ENCODE measurements at regions not wholly inside any gene's neighbourhood (a gene's known extent, or its start where the extent isn't known, plus 50 kb on each side); places are given as distances from the start of the nearest gene placed in this dataset.

DNA sequence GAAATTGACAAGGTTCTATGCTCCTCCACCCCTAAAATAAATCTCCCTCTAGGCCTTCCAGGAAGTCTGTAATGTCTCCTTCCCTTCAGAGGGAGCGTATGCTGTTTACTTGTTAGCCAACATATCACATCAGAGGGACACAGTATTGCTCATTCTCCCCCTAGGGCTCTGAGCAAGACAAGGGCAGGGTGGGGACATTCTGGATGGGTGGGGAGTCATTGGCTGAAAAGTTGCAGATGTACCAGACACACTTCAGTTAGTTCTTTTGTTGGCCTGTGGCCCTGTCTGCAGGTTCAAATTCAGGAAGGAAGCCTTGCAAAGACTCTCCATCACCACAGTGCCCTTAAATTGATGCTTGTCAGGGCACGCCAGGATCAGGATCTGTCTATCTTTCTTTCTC is 106.3 kb upstream of the TEX13D start:
- H2BK5ac ChIP-seq (ENCODE audit: low read depth, low read length, poor library complexity, severe bottlenecking): no peak overlapping the region
- dilution Hi-C loops (cut with HindIII; ENCODE audit: low sequenced_read_pairs, unreplicated experiment) (no loop called here), in situ Hi-C loops (cut with MboI; ENCODE audit: low sequenced_read_pairs) (no loop called here), intact Hi-C loops (cut with micrococcal nuclease) (no loop called here)
- no peaks in the 10 kb centered on the region for H3K27me3 ChIP-seq (ENCODE audit: control insufficient read depth, insufficient read depth, low read length)
- no peak overlapping the region for H4K8ac ChIP-seq (ENCODE audit: low read depth in 2 of 2, low read length in 2 of 2)
- no peak overlapping the region for H3K9ac ChIP-seq (ENCODE audit: low read depth, low read length)
- H4K20me1 ChIP-seq (ENCODE audit: insufficient read depth, low read length): no peaks in the 10 kb centered on the region
- no peak overlapping the region for H2AK9ac ChIP-seq (replicated peaks; ENCODE audit: low read depth, low read length, poor library complexity)
- BruUV-seq (replicated peaks): no TSS peak
- no peak overlapping the region for H3K18ac ChIP-seq (ENCODE audit: low read depth, low read length)
- H3K4ac ChIP-seq (ENCODE audit: low read depth, low read length): no peak overlapping the region
- H3K4me3 ChIP-seq (ENCODE audit: insufficient read depth, low read depth, low read length): no peak overlapping the region
- TF ChIP-seq POLR2A (IDR thresholded peaks at IDR 0.05; ENCODE audit: low read depth, low read length): no peak
- TF ChIP-seq, protein P1, sequence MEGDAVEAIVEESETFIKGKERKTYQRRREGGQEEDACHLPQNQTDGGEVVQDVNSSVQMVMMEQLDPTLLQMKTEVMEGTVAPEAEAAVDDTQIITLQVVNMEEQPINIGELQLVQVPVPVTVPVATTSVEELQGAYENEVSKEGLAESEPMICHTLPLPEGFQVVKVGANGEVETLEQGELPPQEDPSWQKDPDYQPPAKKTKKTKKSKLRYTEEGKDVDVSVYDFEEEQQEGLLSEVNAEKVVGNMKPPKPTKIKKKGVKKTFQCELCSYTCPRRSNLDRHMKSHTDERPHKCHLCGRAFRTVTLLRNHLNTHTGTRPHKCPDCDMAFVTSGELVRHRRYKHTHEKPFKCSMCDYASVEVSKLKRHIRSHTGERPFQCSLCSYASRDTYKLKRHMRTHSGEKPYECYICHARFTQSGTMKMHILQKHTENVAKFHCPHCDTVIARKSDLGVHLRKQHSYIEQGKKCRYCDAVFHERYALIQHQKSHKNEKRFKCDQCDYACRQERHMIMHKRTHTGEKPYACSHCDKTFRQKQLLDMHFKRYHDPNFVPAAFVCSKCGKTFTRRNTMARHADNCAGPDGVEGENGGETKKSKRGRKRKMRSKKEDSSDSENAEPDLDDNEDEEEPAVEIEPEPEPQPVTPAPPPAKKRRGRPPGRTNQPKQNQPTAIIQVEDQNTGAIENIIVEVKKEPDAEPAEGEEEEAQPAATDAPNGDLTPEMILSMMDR (conservative IDR thresholded peaks at IDR 0.05; ENCODE audit: low read depth, low read length): no peak
- no peak for TF ChIP-seq FOS (IDR thresholded peaks at IDR 0.05; ENCODE audit: low read depth, low read length)
- no peak for TF ChIP-seq RFX5 (IDR thresholded peaks at IDR 0.05; ENCODE audit: low read depth, low read length)
- no peak for TF ChIP-seq CHD1 (IDR thresholded peaks at IDR 0.05; ENCODE audit: low read depth, low read length)
- TF ChIP-seq, protein P2, sequence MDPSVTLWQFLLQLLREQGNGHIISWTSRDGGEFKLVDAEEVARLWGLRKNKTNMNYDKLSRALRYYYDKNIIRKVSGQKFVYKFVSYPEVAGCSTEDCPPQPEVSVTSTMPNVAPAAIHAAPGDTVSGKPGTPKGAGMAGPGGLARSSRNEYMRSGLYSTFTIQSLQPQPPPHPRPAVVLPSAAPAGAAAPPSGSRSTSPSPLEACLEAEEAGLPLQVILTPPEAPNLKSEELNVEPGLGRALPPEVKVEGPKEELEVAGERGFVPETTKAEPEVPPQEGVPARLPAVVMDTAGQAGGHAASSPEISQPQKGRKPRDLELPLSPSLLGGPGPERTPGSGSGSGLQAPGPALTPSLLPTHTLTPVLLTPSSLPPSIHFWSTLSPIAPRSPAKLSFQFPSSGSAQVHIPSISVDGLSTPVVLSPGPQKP (IDR thresholded peaks at IDR 0.05; ENCODE audit: borderline replicate concordance, low read depth, low read length): no peak
- no peak for TF ChIP-seq MAFK (IDR thresholded peaks at IDR 0.05; ENCODE audit: low read depth, low read length)
- no peak for TF ChIP-seq MAZ (IDR thresholded peaks at IDR 0.05; ENCODE audit: borderline replicate concordance, low read depth, low read length)
- TF ChIP-seq, protein P3, sequence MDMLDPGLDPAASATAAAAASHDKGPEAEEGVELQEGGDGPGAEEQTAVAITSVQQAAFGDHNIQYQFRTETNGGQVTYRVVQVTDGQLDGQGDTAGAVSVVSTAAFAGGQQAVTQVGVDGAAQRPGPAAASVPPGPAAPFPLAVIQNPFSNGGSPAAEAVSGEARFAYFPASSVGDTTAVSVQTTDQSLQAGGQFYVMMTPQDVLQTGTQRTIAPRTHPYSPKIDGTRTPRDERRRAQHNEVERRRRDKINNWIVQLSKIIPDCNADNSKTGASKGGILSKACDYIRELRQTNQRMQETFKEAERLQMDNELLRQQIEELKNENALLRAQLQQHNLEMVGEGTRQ (IDR thresholded peaks at IDR 0.05; ENCODE audit: low read depth, low read length): no peak
- TF ChIP-seq RCOR1 (IDR thresholded peaks at IDR 0.05; ENCODE audit: insufficient replicate concordance, low read length): no peak
- TF ChIP-seq BHLHE40 (IDR thresholded peaks at IDR 0.05; ENCODE audit: low read depth, low read length): no peak
- no peak overlapping the region for H3K4me2 ChIP-seq (ENCODE audit: low read depth, low read length)
- H4K91ac ChIP-seq (ENCODE audit: insufficient read depth, low read depth, low read length): no peak overlapping the region
- no peaks in the 10 kb centered on the region for H3K36me3 ChIP-seq (ENCODE audit: control insufficient read depth, insufficient read depth, low read length)
- no peak overlapping the region for H2BK120ac ChIP-seq (ENCODE audit: low read depth, low read length)
- H3K79me1 ChIP-seq (ENCODE audit: low read depth in 1 of 2, low read length in 2 of 2): no peaks in the 10 kb centered on the region
- ChIA-PET CTCF (no interaction called here), POLR2A (ENCODE audit: unreplicated experiment) (no interaction called here)
- no peak overlapping the region for H4K5ac ChIP-seq (ENCODE audit: low read depth, low read length)
- no peak overlapping the region for H3K23ac ChIP-seq (ENCODE audit: low read depth, low read length)
- no peak for DNase-seq
- H3K9me3 ChIP-seq (ENCODE audit: control insufficient read depth, insufficient read depth, low read length): no peaks in the 10 kb centered on the region
- H2BK15ac ChIP-seq (ENCODE audit: low read depth, low read length): no peak overlapping the region
- H2AK5ac ChIP-seq (ENCODE audit: low read depth, low read length): no peak overlapping the region
- no CpG with 5 or more reads among the region's 2 CpGs for WGBS, 2 experiments (ENCODE audit: extremely low coverage in 2 of 2, insufficient read length in 1 of 2)
- H3K27ac ChIP-seq (ENCODE audit: insufficient read depth, low read length): no peak overlapping the region
- no peak overlapping the region for H3K56ac ChIP-seq (ENCODE audit: extremely low read depth, insufficient read depth, low read length)
- no peak overlapping the region for H2BK20ac ChIP-seq (ENCODE audit: low read depth, low read length)
- ATAC-seq (ENCODE audit: low read depth): no peak
- no peaks in the 10 kb centered on the region for H3K4me1 ChIP-seq (ENCODE audit: control insufficient read depth, insufficient read depth, low read length)
- no peaks in the 10 kb centered on the region for H3K9me1 ChIP-seq (ENCODE audit: insufficient read depth, low read length)
- no peak overlapping the region for H3K14ac ChIP-seq (replicated peaks; ENCODE audit: low read depth, low read length)
- H2AFZ ChIP-seq (replicated peaks; ENCODE audit: low read length, poor library complexity): no peak overlapping the region

Measured in IMR-90 (cell line).